HepG2 (cell line): ENCODE measurements at regions not wholly inside any gene's neighbourhood (a gene's known extent, or its start where the extent isn't known, plus 50 kb on each side); places are given as distances from the start of the nearest gene placed in this dataset.

Experiments used
- ADNP ChIP-seq: sonication (generic); formaldehyde crosslinking; IDR thresholded peaks from 2 replicates; pipeline ENCODE4 v1.4.0; 2020; ENCODE audit warnings: missing genetic modification reagents
- CBX2 ChIP-seq, 2 experiments: fragments of 200-600 bp in 1 of 2; sonication (generic); formaldehyde crosslinking in 1 of 2; IDR thresholded peaks; 2 replicates each; pipeline versions ENCODE4 v1.7.0 to v1.8.1; 2018 to 2022; ENCODE audit warnings: low read depth in 2 of 2, low read length in 1 of 2, mild to moderate bottlenecking in 1 of 2, missing genetic modification reagents in 1 of 2
- EP300 ChIP-seq, 3 experiments: sonication (generic) in 1 of 3; formaldehyde crosslinking in 1 of 3; IDR thresholded peaks; 2 replicates each; pipeline versions ENCODE4 v1.5.1 to v1.6.1; 2011 to 2020; ENCODE audit warnings: low read depth in 2 of 3, low read length in 2 of 3, borderline replicate concordance in 1 of 3, improper control_type of control experiment in 1 of 3, mild to moderate bottlenecking in 1 of 3, missing genetic modification reagents in 1 of 3, moderate library complexity in 1 of 3
- HHEX ChIP-seq: IDR thresholded peaks from 2 replicates; pipeline ENCODE4 v1.6.1; 2016; ENCODE audit warnings: control low read depth
- NFE2L2 ChIP-seq: fragments of 150-350 bp; IDR thresholded peaks from 2 replicates; pipeline ENCODE4 v1.6.1; 2014; ENCODE audit warnings: low read length
- NRL ChIP-seq: sonication (generic); formaldehyde crosslinking; IDR thresholded peaks from 2 replicates; pipeline ENCODE4 v1.5.0; 2020; ENCODE audit warnings: missing genetic modification reagents, mild to moderate bottlenecking, moderate library complexity, borderline replicate concordance
- POGZ ChIP-seq: sonication (generic); formaldehyde crosslinking; IDR thresholded peaks from 2 replicates; pipeline ENCODE4 v1.4.0; 2020; ENCODE audit warnings: mild to moderate bottlenecking, missing genetic modification reagents
- TBX2 ChIP-seq: sonication (generic); formaldehyde crosslinking; IDR thresholded peaks from 2 replicates; pipeline ENCODE4 v1.5.0; 2020; ENCODE audit warnings: missing genetic modification reagents, mild to moderate bottlenecking, borderline replicate concordance
- ZFX ChIP-seq: sonication (generic); formaldehyde crosslinking; IDR thresholded peaks from 2 replicates; pipeline ENCODE4 v1.4.0; 2020; ENCODE audit warnings: mild to moderate bottlenecking, low read depth, missing genetic modification reagents, moderate library complexity
- ZKSCAN8 ChIP-seq: IDR thresholded peaks from 2 replicates; pipeline ENCODE4 v1.6.1; 2016; ENCODE audit warnings: borderline replicate concordance, missing genetic modification reagents, missing compliant biosample characterization
- ZNF337 ChIP-seq: sonication (generic); formaldehyde crosslinking; IDR thresholded peaks from 2 replicates; pipeline ENCODE4 v1.5.1; 2020; ENCODE audit warnings: missing genetic modification reagents, low read depth, mild to moderate bottlenecking, borderline replicate concordance
- ZNF33A ChIP-seq: sonication (generic); formaldehyde crosslinking; IDR thresholded peaks from 2 replicates; pipeline ENCODE4 v1.5.1; 2020; ENCODE audit warnings: missing genetic modification reagents, mild to moderate bottlenecking, moderate library complexity, borderline replicate concordance
- ZNF446 ChIP-seq: sonication (generic); formaldehyde crosslinking; IDR thresholded peaks from 2 replicates; pipeline ENCODE4 v1.5.0; 2020; ENCODE audit warnings: mild to moderate bottlenecking, missing genetic modification reagents
- ZNF616 ChIP-seq: sonication (generic); formaldehyde crosslinking; IDR thresholded peaks from 2 replicates; pipeline ENCODE4 v1.5.0; 2020; ENCODE audit warnings: low read depth, mild to moderate bottlenecking, missing genetic modification reagents
- ZNF879 ChIP-seq: sonication (generic); formaldehyde crosslinking; IDR thresholded peaks from 2 replicates; pipeline ENCODE4 v1.8.1; 2023; ENCODE audit warnings: missing genetic modification reagents
- TF ChIP-seq, protein P1 (sequence below): sonication (generic); formaldehyde crosslinking; IDR thresholded peaks from 2 replicates; pipeline ENCODE4 v1.8.1; 2023; ENCODE audit warnings: mild to moderate bottlenecking, missing genetic modification reagents
- TF ChIP-seq, protein P2 (sequence below): sonication (generic); formaldehyde crosslinking; IDR thresholded peaks from 2 replicates; pipeline ENCODE4 v1.4.0; 2020; ENCODE audit warnings: missing genetic modification reagents, mild to moderate bottlenecking, borderline replicate concordance
- TF ChIP-seq, protein P3 (sequence below): IDR thresholded peaks from 2 replicates; pipeline ENCODE4 v1.6.1; 2012; ENCODE audit warnings: low read depth, low read length, improper control_type of control experiment
- TF ChIP-seq, protein P4 (sequence below): sonication (generic); formaldehyde crosslinking; IDR thresholded peaks from 2 replicates; pipeline ENCODE4 v1.5.1; 2020; ENCODE audit warnings: mild to moderate bottlenecking, missing genetic modification reagents, moderate library complexity

DNA sequence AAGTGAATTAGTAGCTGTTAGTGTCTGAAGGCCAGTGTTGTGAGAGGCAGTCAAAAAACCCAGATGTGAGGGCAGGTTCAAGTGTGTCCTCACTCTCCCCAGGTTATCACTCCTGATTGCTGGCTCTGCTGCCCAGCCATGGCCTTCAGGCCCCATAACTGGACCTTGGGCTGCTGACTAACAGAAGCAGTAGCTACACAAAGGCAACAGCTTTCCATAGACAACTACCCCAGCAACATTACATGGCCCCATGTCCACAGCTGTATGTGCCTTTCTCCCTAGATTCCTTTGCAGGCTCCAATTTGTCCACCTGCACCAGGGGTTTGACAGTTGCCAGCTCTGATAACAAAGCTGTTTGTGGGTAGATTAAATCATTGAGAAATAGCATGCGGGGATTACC is 297.8 kb downstream of the ARL4A start (continued):
- TF ChIP-seq, protein P1, sequence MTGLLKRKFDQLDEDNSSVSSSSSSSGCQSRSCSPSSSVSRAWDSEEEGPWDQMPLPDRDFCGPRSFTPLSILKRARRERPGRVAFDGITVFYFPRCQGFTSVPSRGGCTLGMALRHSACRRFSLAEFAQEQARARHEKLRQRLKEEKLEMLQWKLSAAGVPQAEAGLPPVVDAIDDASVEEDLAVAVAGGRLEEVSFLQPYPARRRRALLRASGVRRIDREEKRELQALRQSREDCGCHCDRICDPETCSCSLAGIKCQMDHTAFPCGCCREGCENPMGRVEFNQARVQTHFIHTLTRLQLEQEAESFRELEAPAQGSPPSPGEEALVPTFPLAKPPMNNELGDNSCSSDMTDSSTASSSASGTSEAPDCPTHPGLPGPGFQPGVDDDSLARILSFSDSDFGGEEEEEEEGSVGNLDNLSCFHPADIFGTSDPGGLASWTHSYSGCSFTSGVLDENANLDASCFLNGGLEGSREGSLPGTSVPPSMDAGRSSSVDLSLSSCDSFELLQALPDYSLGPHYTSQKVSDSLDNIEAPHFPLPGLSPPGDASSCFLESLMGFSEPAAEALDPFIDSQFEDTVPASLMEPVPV (CRISPR knock-in tag) = no peak
- no peak for TF ChIP-seq ZNF616 (CRISPR knock-in tag)
- TF ChIP-seq ZNF33A (CRISPR knock-in tag) = no peak
- no peak for TF ChIP-seq ZNF337
- TF ChIP-seq HHEX (CRISPR knock-in tag) = no peak
- TF ChIP-seq ZFX = peak; percentile 25; the same call in 1 of the 2 replicates
- TF ChIP-seq ZKSCAN8 (CRISPR knock-in tag) = no peak
- TF ChIP-seq CBX2 (IDR thresholded peaks at IDR 0.05; ENCODE audit: low read depth, low read length) = no peak
- TF ChIP-seq CBX2 (CRISPR knock-in tag; IDR thresholded peaks at IDR 0.05; ENCODE audit: low read depth) = no peak
- TF ChIP-seq, protein P2, sequence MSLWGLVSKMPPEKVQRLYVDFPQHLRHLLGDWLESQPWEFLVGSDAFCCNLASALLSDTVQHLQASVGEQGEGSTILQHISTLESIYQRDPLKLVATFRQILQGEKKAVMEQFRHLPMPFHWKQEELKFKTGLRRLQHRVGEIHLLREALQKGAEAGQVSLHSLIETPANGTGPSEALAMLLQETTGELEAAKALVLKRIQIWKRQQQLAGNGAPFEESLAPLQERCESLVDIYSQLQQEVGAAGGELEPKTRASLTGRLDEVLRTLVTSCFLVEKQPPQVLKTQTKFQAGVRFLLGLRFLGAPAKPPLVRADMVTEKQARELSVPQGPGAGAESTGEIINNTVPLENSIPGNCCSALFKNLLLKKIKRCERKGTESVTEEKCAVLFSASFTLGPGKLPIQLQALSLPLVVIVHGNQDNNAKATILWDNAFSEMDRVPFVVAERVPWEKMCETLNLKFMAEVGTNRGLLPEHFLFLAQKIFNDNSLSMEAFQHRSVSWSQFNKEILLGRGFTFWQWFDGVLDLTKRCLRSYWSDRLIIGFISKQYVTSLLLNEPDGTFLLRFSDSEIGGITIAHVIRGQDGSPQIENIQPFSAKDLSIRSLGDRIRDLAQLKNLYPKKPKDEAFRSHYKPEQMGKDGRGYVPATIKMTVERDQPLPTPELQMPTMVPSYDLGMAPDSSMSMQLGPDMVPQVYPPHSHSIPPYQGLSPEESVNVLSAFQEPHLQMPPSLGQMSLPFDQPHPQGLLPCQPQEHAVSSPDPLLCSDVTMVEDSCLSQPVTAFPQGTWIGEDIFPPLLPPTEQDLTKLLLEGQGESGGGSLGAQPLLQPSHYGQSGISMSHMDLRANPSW = no peak
- TF ChIP-seq POGZ = peak; percentile 62
- TF ChIP-seq TBX2 = no peak
- TF ChIP-seq, protein P3, sequence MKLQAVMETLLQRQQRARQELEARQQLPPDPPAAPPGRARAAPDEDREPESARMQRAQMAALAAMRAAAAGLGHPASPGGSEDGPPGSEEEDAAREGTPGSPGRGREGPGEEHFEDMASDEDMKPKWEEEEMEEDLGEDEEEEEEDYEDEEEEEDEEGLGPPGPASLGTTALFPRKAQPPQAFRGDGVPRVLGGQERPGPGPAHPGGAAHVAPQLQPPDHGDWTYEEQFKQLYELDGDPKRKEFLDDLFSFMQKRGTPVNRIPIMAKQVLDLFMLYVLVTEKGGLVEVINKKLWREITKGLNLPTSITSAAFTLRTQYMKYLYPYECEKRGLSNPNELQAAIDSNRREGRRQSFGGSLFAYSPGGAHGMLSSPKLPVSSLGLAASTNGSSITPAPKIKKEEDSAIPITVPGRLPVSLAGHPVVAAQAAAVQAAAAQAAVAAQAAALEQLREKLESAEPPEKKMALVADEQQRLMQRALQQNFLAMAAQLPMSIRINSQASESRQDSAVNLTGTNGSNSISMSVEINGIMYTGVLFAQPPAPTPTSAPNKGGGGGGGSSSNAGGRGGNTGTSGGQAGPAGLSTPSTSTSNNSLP = 0 out of 2 replicates have a peak, but pooled peaks have one; percentile 9
- no peak for TF ChIP-seq NFE2L2
- no peak for TF ChIP-seq ZNF446 (CRISPR knock-in tag)
- TF ChIP-seq, protein P4, sequence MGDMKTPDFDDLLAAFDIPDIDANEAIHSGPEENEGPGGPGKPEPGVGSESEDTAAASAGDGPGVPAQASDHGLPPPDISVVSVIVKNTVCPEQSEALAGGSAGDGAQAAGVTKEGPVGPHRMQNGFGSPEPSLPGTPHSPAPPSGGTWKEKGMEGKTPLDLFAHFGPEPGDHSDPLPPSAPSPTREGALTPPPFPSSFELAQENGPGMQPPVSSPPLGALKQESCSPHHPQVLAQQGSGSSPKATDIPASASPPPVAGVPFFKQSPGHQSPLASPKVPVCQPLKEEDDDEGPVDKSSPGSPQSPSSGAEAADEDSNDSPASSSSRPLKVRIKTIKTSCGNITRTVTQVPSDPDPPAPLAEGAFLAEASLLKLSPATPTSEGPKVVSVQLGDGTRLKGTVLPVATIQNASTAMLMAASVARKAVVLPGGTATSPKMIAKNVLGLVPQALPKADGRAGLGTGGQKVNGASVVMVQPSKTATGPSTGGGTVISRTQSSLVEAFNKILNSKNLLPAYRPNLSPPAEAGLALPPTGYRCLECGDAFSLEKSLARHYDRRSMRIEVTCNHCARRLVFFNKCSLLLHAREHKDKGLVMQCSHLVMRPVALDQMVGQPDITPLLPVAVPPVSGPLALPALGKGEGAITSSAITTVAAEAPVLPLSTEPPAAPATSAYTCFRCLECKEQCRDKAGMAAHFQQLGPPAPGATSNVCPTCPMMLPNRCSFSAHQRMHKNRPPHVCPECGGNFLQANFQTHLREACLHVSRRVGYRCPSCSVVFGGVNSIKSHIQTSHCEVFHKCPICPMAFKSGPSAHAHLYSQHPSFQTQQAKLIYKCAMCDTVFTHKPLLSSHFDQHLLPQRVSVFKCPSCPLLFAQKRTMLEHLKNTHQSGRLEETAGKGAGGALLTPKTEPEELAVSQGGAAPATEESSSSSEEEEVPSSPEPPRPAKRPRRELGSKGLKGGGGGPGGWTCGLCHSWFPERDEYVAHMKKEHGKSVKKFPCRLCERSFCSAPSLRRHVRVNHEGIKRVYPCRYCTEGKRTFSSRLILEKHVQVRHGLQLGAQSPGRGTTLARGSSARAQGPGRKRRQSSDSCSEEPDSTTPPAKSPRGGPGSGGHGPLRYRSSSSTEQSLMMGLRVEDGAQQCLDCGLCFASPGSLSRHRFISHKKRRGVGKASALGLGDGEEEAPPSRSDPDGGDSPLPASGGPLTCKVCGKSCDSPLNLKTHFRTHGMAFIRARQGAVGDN (CRISPR knock-in tag) = no peak
- no peak for TF ChIP-seq ZNF879 (CRISPR knock-in tag)
- no peak for TF ChIP-seq EP300 (IDR thresholded peaks at IDR 0.05; ENCODE audit: low read depth in 2 of 2, low read length in 2 of 2)
- TF ChIP-seq EP300 (CRISPR knock-in tag; IDR thresholded peaks at IDR 0.05; ENCODE audit: borderline replicate concordance) = no peak
- TF ChIP-seq ADNP (CRISPR knock-in tag) = no peak
- no peak for TF ChIP-seq NRL (CRISPR knock-in tag)
